Panc1 (cell line): ENCODE measurements at regions not wholly inside any gene's neighbourhood (a gene's known extent, or its start where the extent isn't known, plus 50 kb on each side); places are given as distances from the start of the nearest gene placed in this dataset.

Experiments
- ATAC-seq: fragments of 200-7000 bp; cut with Tn5 transposase; 2 replicates; pipeline ENCODE4 v1.9.1; 2020; ENCODE audit warnings: mild to moderate bottlenecking, moderate library complexity
- BruUV-seq: library from RNA; stranded (reverse); fragments of 400-500 nt; replicated peaks from 2 replicates; lab custom pipeline; 2021; lab: Mats Ljungman, UMichigan
- CTCF ChIA-PET: fragments of 300-600 bp; sonication (Branson Sonifier 250); formaldehyde crosslinking; loops from one replicate; lab custom pipeline; 2022; ENCODE audit warnings: antibody characterized with exemption; lab: Charles Lee
- POLR2A ChIA-PET: fragments of 300-600 bp; sonication (Branson Sonifier 250); formaldehyde crosslinking; loops from one replicate; lab custom pipeline; 2022; ENCODE audit warnings: antibody characterized with exemption; lab: Charles Lee
- DNase-seq: peaks from one replicate; pipeline ENCODE4 v3.0.0-alpha.2; 2010; ENCODE audit warnings: low read depth, low spot score
- H3K27ac ChIP-seq: 2 replicates; pipeline ENCODE4 v1.5.1; 2011; ENCODE audit warnings: mild to moderate bottlenecking, low read length, inconsistent platforms
- H3K27me3 ChIP-seq: fragments of 200-500 bp; sonication (Bioruptor generic); 2 replicates; pipeline ENCODE4 v1.6.0; 2014; ENCODE audit warnings: low read length, inconsistent platforms; ENCODE audit not compliant: control insufficient read depth, insufficient read depth
- H3K36me3 ChIP-seq: fragments of 200-500 bp; sonication (Bioruptor generic); 2 replicates; pipeline ENCODE4 v1.5.1; 2014; ENCODE audit warnings: inconsistent platforms, mild to moderate bottlenecking, low read length, moderate library complexity; ENCODE audit not compliant: control insufficient read depth, insufficient read depth
- H3K4me1 ChIP-seq: 2 replicates; pipeline ENCODE4 v1.5.1; 2011; ENCODE audit warnings: inconsistent platforms, mild to moderate bottlenecking, low read length, moderate library complexity; ENCODE audit not compliant: control insufficient read depth, insufficient read depth
- H3K4me3 ChIP-seq, 2 experiments: 2 replicates each; pipeline ENCODE4 v1.5.1; 2011 to 2012; ENCODE audit warnings: low read depth in 2 of 2, low read length in 2 of 2, mild to moderate bottlenecking in 2 of 2, inconsistent platforms in 1 of 2, moderate library complexity in 1 of 2
- H3K9me3 ChIP-seq: fragments of 200-500 bp; sonication (Bioruptor generic); 2 replicates; pipeline ENCODE4 v1.5.1; 2014; ENCODE audit warnings: low read depth, mild to moderate bottlenecking, inconsistent platforms, low read length, moderate library complexity; ENCODE audit not compliant: control insufficient read depth, insufficient read depth
- CTCF ChIP-seq: fragments of 450-650 bp; IDR thresholded peaks from 2 replicates; pipeline ENCODE4 v1.5.1; 2017; ENCODE audit warnings: mild to moderate bottlenecking
- POLR2AphosphoS5 ChIP-seq: IDR thresholded peaks from 2 replicates; pipeline ENCODE4 v1.6.1; 2012; ENCODE audit warnings: mild to moderate bottlenecking, low read depth, low read length, moderate library complexity
- REST ChIP-seq, 2 experiments: IDR thresholded peaks; 2 replicates each; pipeline ENCODE4 v1.6.1; 2011 to 2012; ENCODE audit warnings: low read depth in 2 of 2, control low read depth in 1 of 2, low read length in 1 of 2, mild to moderate bottlenecking in 1 of 2, moderate library complexity in 1 of 2; ENCODE audit not compliant: insufficient read depth in 1 of 2
- SIN3A ChIP-seq: IDR thresholded peaks from 2 replicates; pipeline ENCODE4 v1.6.1; 2012; ENCODE audit warnings: low read depth, mild to moderate bottlenecking, low read length, moderate library complexity, borderline replicate concordance; ENCODE audit not compliant: insufficient read depth
- TCF7L2 ChIP-seq: IDR thresholded peaks from 2 replicates; pipeline ENCODE4 v1.6.1; 2011; ENCODE audit warnings: mild to moderate bottlenecking, low read depth, low read length, inconsistent platforms
- in situ Hi-C: cut with HindIII; loops from 2 replicates; pipeline ENCODE4 v1.10.0; 2016; ENCODE audit warnings: low sequenced_read_pairs, low pct_unique_long_range_greater_than_20kb
- intact Hi-C: fragments of 100-400 bp; cut with micrococcal nuclease; formaldehyde crosslinking; loops from one replicate; pipeline ENCODE4 v1.10.0; 2022; ENCODE audit not compliant: unreplicated experiment

DNA sequence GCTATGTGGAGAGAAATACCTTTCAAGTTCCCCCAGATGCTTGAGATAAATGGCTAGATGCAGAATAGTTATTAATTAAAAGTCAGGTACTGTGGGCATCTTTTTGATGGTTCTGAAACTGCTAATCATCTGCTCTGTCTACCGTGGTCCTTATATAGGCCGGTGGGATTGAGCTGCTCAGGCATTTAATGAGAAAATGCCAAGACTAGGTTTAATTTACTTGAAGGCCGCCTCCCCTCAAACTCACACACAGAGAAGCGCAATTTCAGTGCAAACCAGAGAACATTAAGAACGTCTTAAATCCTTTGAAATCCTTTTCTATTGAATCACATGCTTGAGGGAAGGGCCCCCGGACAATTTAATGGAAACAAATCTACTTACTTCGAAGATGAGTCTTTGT is 136.4 kb upstream of the CRBN start:
- CTCF ChIA-PET: no interaction called here
- ATAC-seq (no peak), DNase-seq (no peak)
- no peaks in the 10 kb centered on the region for H3K4me1 ChIP-seq
- intact Hi-C loops (no loop called here), in situ Hi-C loops (no loop called here)
- POLR2A ChIA-PET: no interaction called here
- H3K27me3 ChIP-seq: no peaks in the 10 kb centered on the region
- no peak overlapping the region for H3K4me3 ChIP-seq
- H3K36me3 ChIP-seq: no peaks in the 10 kb centered on the region
- H3K27ac ChIP-seq: no peak overlapping the region
- H3K9me3 ChIP-seq: no peaks in the 10 kb centered on the region
- TF ChIP-seq POLR2AphosphoS5: no peak
- no peak for TF ChIP-seq CTCF
- TF ChIP-seq REST (IDR thresholded peaks at IDR 0.05; ENCODE audit: insufficient read depth in 1 of 2, low read depth in 2 of 2, low read length in 1 of 2): no peak
- no peak for TF ChIP-seq SIN3A
- no peak for TF ChIP-seq TCF7L2
- BruUV-seq: no TSS peak

- BruUV-seq: no TSS peak
These were observed 130.4 kb upstream of the CRBN start for GRCh38 chr3:3309887-3310286.

More at GRCh38 chr3:3309887-3310286, 130.4 kb upstream of the CRBN start:
- Histone ChIP-seq H3K36me3 (no peaks in the 10 kb centered on the region), H3K4me3 (no peak overlapping the region), H3K9me3 (no peaks in the 10 kb centered on the region), H3K27me3 (no peaks in the 10 kb centered on the region), H3K4me1 (no peaks in the 10 kb centered on the region), H3K27ac (no peak overlapping the region)
- CTCF ChIA-PET: no interaction called here
- no peak for ATAC-seq
- TF ChIP-seq REST (IDR thresholded peaks at IDR 0.05; ENCODE audit: insufficient read depth in 1 of 2, low read depth in 2 of 2, low read length in 1 of 2): no peak
- no peak for TF ChIP-seq CTCF
- TF ChIP-seq SIN3A: no peak
- TF ChIP-seq TCF7L2: no peak
- no peak for TF ChIP-seq POLR2AphosphoS5
- POLR2A ChIA-PET: no interaction called here
- in situ Hi-C loops: no loop called here
- intact Hi-C loops: no loop called here
- DNase-seq: no peak
